ENCODE measurements at regions not wholly inside any gene's neighbourhood (a gene's known extent, or its start where the extent isn't known, plus 50 kb on each side); places are given as distances from the start of the nearest gene placed in this dataset.
"Not testable (repeated sequence)": the region's sequence is repeated elsewhere in the genome, so short reads cannot be mapped to it uniquely, and the experiment has no call there.

GRCh38 chrX:117429501-117429900, 687.1 kb downstream of the KLHL13 start:
- no peak for TF ChIP-seq CTCF (IDR thresholded peaks at IDR 0.05; ENCODE audit: insufficient read depth, low read depth, low read length, missing control alignments)
- H3K4me3 ChIP-seq (ENCODE audit: low read length) = no peak overlapping the region
- DNase-seq (ENCODE audit: low read depth) = no peak

GRCh38 chrX:117407449-117408150, 709.0 kb downstream of the KLHL13 start:
- DNase-seq (ENCODE audit: low read depth) = peak; percentile 69
- no peak overlapping the region for H3K4me3 ChIP-seq (ENCODE audit: low read length)
- TF ChIP-seq CTCF (IDR thresholded peaks at IDR 0.05; ENCODE audit: insufficient read depth, low read depth, low read length, missing control alignments) = no peak

GRCh38 chrX:117400839-117401238, 715.8 kb downstream of the KLHL13 start:
- TF ChIP-seq CTCF (IDR thresholded peaks at IDR 0.05; ENCODE audit: insufficient read depth, low read depth, low read length, missing control alignments) = no peak
- H3K4me3 ChIP-seq (ENCODE audit: low read length) = no peak overlapping the region
- DNase-seq (ENCODE audit: low read depth) = peak; percentile 1

- no peak for TF ChIP-seq CTCF (IDR thresholded peaks at IDR 0.05; ENCODE audit: insufficient read depth, low read depth, low read length, missing control alignments)
- no peak overlapping the region for H3K4me3 ChIP-seq (ENCODE audit: low read length)
- no peak for DNase-seq (ENCODE audit: low read depth)
Measured at GRCh38 chrX:117400005-117400404, 716.6 kb downstream of the KLHL13 start.

GRCh38 chrX:117397844-117398243, 718.8 kb downstream of the KLHL13 start:
- DNase-seq (ENCODE audit: low read depth) = peak; percentile 39
- no peak overlapping the region for H3K4me3 ChIP-seq (ENCODE audit: low read length)
- TF ChIP-seq CTCF (IDR thresholded peaks at IDR 0.05; ENCODE audit: insufficient read depth, low read depth, low read length, missing control alignments) = no peak

GRCh38 chrX:117394506-117395070, 722.0 kb downstream of the KLHL13 start:
- not testable (repeated sequence) for DNase-seq (ENCODE audit: low read depth); H3K4me3 ChIP-seq (ENCODE audit: low read length)

GRCh38 chrX:117392360-117392759, 724.2 kb downstream of the KLHL13 start:
- not testable (repeated sequence) for H3K4me3 ChIP-seq (ENCODE audit: low read length); DNase-seq (ENCODE audit: low read depth)

GRCh38 chrX:117376460-117376859, 740.1 kb downstream of the KLHL13 start:
- no peak for TF ChIP-seq CTCF (IDR thresholded peaks at IDR 0.05; ENCODE audit: insufficient read depth, low read depth, low read length, missing control alignments)
- H3K4me3 ChIP-seq (ENCODE audit: low read length) = no peak overlapping the region
- DNase-seq (ENCODE audit: low read depth) = peak; percentile 83
